GM21526 (cell line): ENCODE measurements at regions not wholly inside any gene's neighbourhood (a gene's known extent, or its start where the extent isn't known, plus 50 kb on each side); places are given as distances from the start of the nearest gene placed in this dataset.
"Not testable (repeated sequence)": the region's sequence is repeated elsewhere in the genome, so short reads cannot be mapped to it uniquely, and the experiment has no call there.

Experiments used
- ATAC-seq: cut with Tn5 transposase; IDR thresholded peaks from one replicate; pipeline ENCODE4 v1.9.1; 2021; ENCODE audit warnings: moderate library complexity; ENCODE audit not compliant: unreplicated experiment, low FRiP score

GRCh38 chr11:7143908-7144307 is 55.1 kb downstream of the RBMXL2 start:
- no peak for ATAC-seq

- not testable (repeated sequence) for ATAC-seq
Measured at GRCh38 chr11:7150104-7150503, 61.3 kb downstream of the RBMXL2 start.

GRCh38 chr11:7154881-7155361 is 66.1 kb downstream of the RBMXL2 start:
- no peak for ATAC-seq

- peak; percentile 53 for ATAC-seq
Measured at GRCh38 chr11:7160814-7161489, 72.2 kb downstream of the RBMXL2 start.

- no peak for ATAC-seq
Measured at GRCh38 chr11:7165911-7166310, 77.1 kb downstream of the RBMXL2 start.

- ATAC-seq, result no peak
Measured at GRCh38 chr11:7167976-7168740, 79.4 kb downstream of the RBMXL2 start.

- no peak for ATAC-seq
Measured at GRCh38 chr11:7168741-7168990, 79.9 kb downstream of the RBMXL2 start.

- ATAC-seq, result no peak
Measured at GRCh38 chr11:7170431-7170830, 81.3 kb upstream of the SYT9 start.

GRCh38 chr11:7175007-7175406 is 76.7 kb upstream of the SYT9 start:
- ATAC-seq, result no peak

GRCh38 chr11:7186190-7186589 is 65.5 kb upstream of the SYT9 start:
- no peak for ATAC-seq

GRCh38 chr11:7186676-7187075 is 65.0 kb upstream of the SYT9 start:
- no peak for ATAC-seq

GRCh38 chr11:7192785-7193184 is 58.9 kb upstream of the SYT9 start:
- not testable (repeated sequence) for ATAC-seq

- no peak for ATAC-seq
Measured at GRCh38 chr11:7196396-7197146, 55.1 kb upstream of the SYT9 start.

- ATAC-seq, result no peak
Measured at GRCh38 chr11:7197469-7197868, 54.2 kb upstream of the SYT9 start.
